SU-DHL-6 (cell line): ENCODE measurements at regions not wholly inside any gene's neighbourhood (a gene's known extent, or its start where the extent isn't known, plus 50 kb on each side); places are given as distances from the start of the nearest gene placed in this dataset.

Experiments
- EZH2phosphoT487 ChIP-seq: fragments of 200-600 bp; sonication (generic), shearing (Covaris generic); conservative IDR thresholded peaks from 2 replicates; pipeline ENCODE4 v1.6.1; 2018; ENCODE audit warnings: mild to moderate bottlenecking, antibody characterized with exemption, low read length, moderate library complexity, mixed read lengths
- TF ChIP-seq, protein P1 (sequence below): fragments of 200-600 bp; sonication (generic); IDR thresholded peaks from one replicate; pipeline ENCODE4 v1.5.1; 2017; ENCODE audit warnings: antibody characterized with exemption, mild to moderate bottlenecking, low read length, moderate library complexity; ENCODE audit not compliant: insufficient read depth, poor library complexity, severe bottlenecking

DNA sequence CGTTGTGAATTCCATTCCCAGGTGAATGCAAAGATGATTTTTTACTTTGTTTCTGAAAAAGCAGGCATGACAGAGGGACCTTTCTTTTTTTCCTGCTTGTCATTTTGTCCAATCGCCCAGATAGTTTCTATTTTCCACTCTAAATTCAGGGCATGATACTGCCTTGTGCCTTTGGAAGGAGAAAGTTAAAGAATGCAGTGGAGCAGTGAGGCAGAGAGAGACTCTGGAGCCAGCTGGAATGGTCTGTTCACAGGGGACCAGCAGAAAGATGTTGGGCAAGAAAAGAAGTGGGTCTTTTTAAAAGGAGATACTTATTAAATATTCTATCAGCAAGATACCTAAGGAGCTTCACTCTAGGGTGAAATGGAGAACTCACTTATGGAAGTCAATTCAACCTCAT, 532.3 kb downstream of the BRINP1 start:
- TF ChIP-seq, protein P1, sequence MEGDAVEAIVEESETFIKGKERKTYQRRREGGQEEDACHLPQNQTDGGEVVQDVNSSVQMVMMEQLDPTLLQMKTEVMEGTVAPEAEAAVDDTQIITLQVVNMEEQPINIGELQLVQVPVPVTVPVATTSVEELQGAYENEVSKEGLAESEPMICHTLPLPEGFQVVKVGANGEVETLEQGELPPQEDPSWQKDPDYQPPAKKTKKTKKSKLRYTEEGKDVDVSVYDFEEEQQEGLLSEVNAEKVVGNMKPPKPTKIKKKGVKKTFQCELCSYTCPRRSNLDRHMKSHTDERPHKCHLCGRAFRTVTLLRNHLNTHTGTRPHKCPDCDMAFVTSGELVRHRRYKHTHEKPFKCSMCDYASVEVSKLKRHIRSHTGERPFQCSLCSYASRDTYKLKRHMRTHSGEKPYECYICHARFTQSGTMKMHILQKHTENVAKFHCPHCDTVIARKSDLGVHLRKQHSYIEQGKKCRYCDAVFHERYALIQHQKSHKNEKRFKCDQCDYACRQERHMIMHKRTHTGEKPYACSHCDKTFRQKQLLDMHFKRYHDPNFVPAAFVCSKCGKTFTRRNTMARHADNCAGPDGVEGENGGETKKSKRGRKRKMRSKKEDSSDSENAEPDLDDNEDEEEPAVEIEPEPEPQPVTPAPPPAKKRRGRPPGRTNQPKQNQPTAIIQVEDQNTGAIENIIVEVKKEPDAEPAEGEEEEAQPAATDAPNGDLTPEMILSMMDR = no peak
- TF ChIP-seq EZH2phosphoT487 = no peak
